K562 (cell line): ENCODE measurements at regions not wholly inside any gene's neighbourhood (a gene's known extent, or its start where the extent isn't known, plus 50 kb on each side); places are given as distances from the start of the nearest gene placed in this dataset.

Source experiments
- ATAC-seq: fragments of 200-7000 bp; cut with Tn5 transposase; 3 replicates; pipeline ENCODE4 v1.9.1; 2020; ENCODE audit warnings: moderate library complexity
- BruUV-seq: library from RNA; stranded (reverse); fragments of 400-500 nt; replicated peaks from 2 replicates; lab custom pipeline; 2021; lab: Mats Ljungman, UMichigan
- CTCF ChIA-PET: fragments of 300-600 bp; formaldehyde crosslinking; extraction: SDS; loops from one replicate; lab custom pipeline; 2021; ENCODE audit warnings: low intra/inter-chr PET ratio; lab: Yijun Ruan, JAX
- POLR2A ChIA-PET: fragments of 300-600, 350-650 bp; sonication (Branson Sonifier 250); formaldehyde crosslinking; extraction: SDS; loops from one replicate; lab custom pipeline; 2021; ENCODE audit warnings: antibody characterized with exemption, inconsistent platforms; lab: Yijun Ruan, JAX
- DNase-seq, 4 experiments: peaks; one replicate each; pipeline versions ENCODE4 v3.0.0 to v3.0.0-alpha.2; 2011 to 2018; ENCODE audit warnings: low spot score in 3 of 4, mixed read lengths in 3 of 4; ENCODE audit errors: extremely low read depth in 1 of 4
- FAIRE-seq: peaks from 2 replicates; lab custom pipeline; 2011; peaks lifted over from hg19 to GRCh38; lab: Jason Lieb, UNC
- H2AFZ ChIP-seq: 2 replicates; pipeline ENCODE4 v1.6.0; 2011; ENCODE audit warnings: low read depth, low read length, control low read depth, inconsistent platforms
- H3K27ac ChIP-seq: fragments of 200-600 bp; 3 replicates; pipeline ENCODE4 v1.8.0; 2011; ENCODE audit warnings: low read depth, mild to moderate bottlenecking, control low read depth, inconsistent platforms, low read length, moderate library complexity, mixed read lengths; ENCODE audit errors: extremely low read depth
- H3K27me3 ChIP-seq, 2 experiments: fragments of 300-600 bp in 1 of 2; 2 replicates in 1 of 2; 3 replicates in 1 of 2; pipeline versions ENCODE4 v1.6.0 to v1.8.0; 2011; ENCODE audit warnings: inconsistent platforms in 2 of 2, low read length in 2 of 2, mild to moderate bottlenecking in 1 of 2, mixed read lengths in 1 of 2, moderate library complexity in 1 of 2; ENCODE audit not compliant: control insufficient read depth in 2 of 2, insufficient read depth in 2 of 2
- H3K36me3 ChIP-seq: fragments of 300-600 bp; 3 replicates; pipeline ENCODE4 v1.8.0; 2011; ENCODE audit warnings: mild to moderate bottlenecking, low read length, inconsistent platforms; ENCODE audit not compliant: control insufficient read depth, insufficient read depth
- H3K4me1 ChIP-seq, 2 experiments: fragments of 200-600 bp in 1 of 2; replicated peaks in 1 of 2; 2 replicates in 1 of 2; 3 replicates in 1 of 2; pipeline versions ENCODE4 v1.5.1 to v1.8.0; 2011; ENCODE audit warnings: inconsistent platforms in 2 of 2, low read length in 2 of 2, mild to moderate bottlenecking in 1 of 2, mixed read lengths in 1 of 2, moderate library complexity in 1 of 2; ENCODE audit not compliant: control insufficient read depth in 2 of 2, insufficient read depth in 2 of 2
- H3K4me2 ChIP-seq: 2 replicates; pipeline ENCODE4 v1.6.1; 2011; ENCODE audit warnings: low read length, control low read depth, inconsistent platforms, mixed read lengths; ENCODE audit not compliant: insufficient read depth
- H3K4me3 ChIP-seq: fragments of 200-600 bp; sonication (generic), shearing (Covaris generic); 2 replicates; pipeline ENCODE4 v1.5.1; 2016; ENCODE audit warnings: control low read depth, inconsistent platforms
- H3K79me2 ChIP-seq: fragments of 200-600 bp; 3 replicates; pipeline ENCODE4 v1.8.0; 2011; ENCODE audit warnings: low read length, inconsistent platforms; ENCODE audit not compliant: control insufficient read depth, insufficient read depth
- H3K9ac ChIP-seq, 2 experiments: 2 replicates each; pipeline versions ENCODE4 v1.6.0 to v1.6.1; 2011; ENCODE audit warnings: low read depth in 2 of 2, low read length in 2 of 2, control low read depth in 1 of 2, inconsistent platforms in 1 of 2, mild to moderate bottlenecking in 1 of 2, mixed read lengths in 1 of 2; ENCODE audit not compliant: insufficient read depth in 1 of 2
- H3K9me1 ChIP-seq: one replicate; pipeline ENCODE4 v1.6.0; 2011; ENCODE audit warnings: inconsistent platforms, mild to moderate bottlenecking, low read length, moderate library complexity; ENCODE audit not compliant: control insufficient read depth, insufficient read depth
- H3K9me3 ChIP-seq: replicated peaks from 2 replicates; pipeline ENCODE4 v1.5.1; 2011; ENCODE audit warnings: low read depth, low read length, inconsistent platforms; ENCODE audit not compliant: control insufficient read depth, insufficient read depth
- H4K20me1 ChIP-seq: replicated peaks from 2 replicates; pipeline ENCODE4 v1.6.1; 2011; ENCODE audit warnings: low read length, inconsistent platforms, mixed read lengths; ENCODE audit not compliant: control insufficient read depth, insufficient read depth
- CSDE1 ChIP-seq, 2 experiments: fragments of 450-650 bp; IDR thresholded peaks; 2 replicates each; pipeline ENCODE4 v1.6.1; 2016; ENCODE audit warnings: mild to moderate bottlenecking in 1 of 2
- IRF2 ChIP-seq: sonication (generic); formaldehyde crosslinking; IDR thresholded peaks from 2 replicates; pipeline ENCODE4 v1.8.1; 2022; ENCODE audit warnings: mild to moderate bottlenecking, missing genetic modification reagents
- KLF13 ChIP-seq: fragments of 450-650 bp; IDR thresholded peaks from 2 replicates; pipeline ENCODE4 v1.6.1; 2016; ENCODE audit warnings: missing genetic modification characterization, low read depth, mild to moderate bottlenecking, missing compliant biosample characterization, moderate library complexity, borderline replicate concordance
- MEIS2 ChIP-seq: fragments of 450-650 bp; IDR thresholded peaks from 2 replicates; pipeline ENCODE4 v1.6.1; 2014; ENCODE audit warnings: mild to moderate bottlenecking; ENCODE audit not compliant: partially characterized antibody
- MYNN ChIP-seq, 2 experiments: sonication (generic); formaldehyde crosslinking in 1 of 2; IDR thresholded peaks; 2 replicates each; pipeline versions ENCODE4 v1.5.0 to v1.6.1; 2016 to 2020; ENCODE audit warnings: antibody characterized with exemption in 1 of 2, missing genetic modification reagents in 1 of 2
- PHB ChIP-seq: fragments of 250-450 bp; sonication (Bioruptor Pico); IDR thresholded peaks from 2 replicates; pipeline ENCODE4 v1.5.0; 2021
- RNF219 ChIP-seq: fragments of 250-450 bp; sonication (Bioruptor Pico); IDR thresholded peaks from 2 replicates; pipeline ENCODE4 v1.5.0; 2022; ENCODE audit warnings: mild to moderate bottlenecking
- SAP30 ChIP-seq: fragments of 200-600 bp; sonication (generic); IDR thresholded peaks from 2 replicates; pipeline ENCODE4 v1.6.1; 2012; ENCODE audit warnings: borderline replicate concordance, low read depth, mild to moderate bottlenecking, moderate library complexity, low read length, control low read depth, inconsistent platforms; ENCODE audit not compliant: insufficient read depth, poor library complexity, severe bottlenecking
- SMAD3 ChIP-seq: fragments of 450-650 bp; formaldehyde crosslinking; conservative IDR thresholded peaks from 2 replicates; pipeline ENCODE4 v1.4.0; 2020; ENCODE audit warnings: mild to moderate bottlenecking
- SRSF7 ChIP-seq: fragments of 200-400 bp; formaldehyde crosslinking; optimal IDR thresholded peaks from 2 replicates; pipeline ENCODE3; 2017; ENCODE audit warnings: mild to moderate bottlenecking, low read depth, low read length
- TAF9B ChIP-seq: fragments of 450-650 bp; IDR thresholded peaks from 2 replicates; pipeline ENCODE4 v1.6.1; 2018; ENCODE audit warnings: mild to moderate bottlenecking; ENCODE audit not compliant: partially characterized antibody
- U2AF1 ChIP-seq: fragments of 200-400 bp; formaldehyde crosslinking; optimal IDR thresholded peaks from 2 replicates; pipeline ENCODE3; 2017; ENCODE audit warnings: mild to moderate bottlenecking, low read depth, low read length, moderate library complexity
- YY1 ChIP-seq, 3 experiments: IDR thresholded peaks; 2 replicates each; pipeline ENCODE4 v1.6.1; 2011; ENCODE audit warnings: low read length in 2 of 3, mild to moderate bottlenecking in 2 of 3, moderate library complexity in 2 of 3, borderline replicate concordance in 1 of 3, control low read depth in 1 of 3, low read depth in 1 of 3; ENCODE audit not compliant: insufficient read depth in 3 of 3, insufficient replicate concordance in 2 of 3, control insufficient read depth in 1 of 3, insufficient read length in 1 of 3; ENCODE audit errors: extremely low read depth in 1 of 3
- ZBTB5 ChIP-seq: fragments of 450-650 bp; IDR thresholded peaks from 2 replicates; pipeline ENCODE4 v1.6.1; 2017; ENCODE audit warnings: antibody characterized with exemption
- ZBTB7A ChIP-seq: IDR thresholded peaks from 2 replicates; pipeline ENCODE4 v1.6.1; 2011; ENCODE audit warnings: low read depth, mild to moderate bottlenecking, low read length, moderate library complexity, borderline replicate concordance; ENCODE audit not compliant: control insufficient read depth
- ZC3H11A ChIP-seq: IDR thresholded peaks from 2 replicates; pipeline ENCODE4 v1.6.1; 2012; ENCODE audit warnings: low read depth, low read length, improper control_type of control experiment
- WGBS: fragments of 100-300 bp; shearing (Covaris generic); methylation state at CpG from one replicate; pipeline ENCODE4 v1.1.6; 2016; ENCODE audit warnings: low coverage, mixed read lengths; ENCODE audit not compliant: insufficient coverage; ENCODE audit errors: missing lambda C conversion rate; 5-methylcytosine and 5-hydroxymethylcytosine counted together
- in situ Hi-C: fragments of 300-500 bp; cut with MboI; formaldehyde crosslinking; loops from 4 replicates; pipeline ENCODE4 v1.15.0; 2018; ENCODE audit warnings: inconsistent platforms, mixed read lengths
- intact Hi-C: fragments of 100-400 bp; cut with micrococcal nuclease; formaldehyde crosslinking; loops from 2 replicates; pipeline ENCODE4 v1.14.2; 2022

GRCh38 chr10:36499693-36500092 lies 625.7 kb upstream of the ANKRD30A start (continued):
- TF ChIP-seq KLF13 (tag), result no peak
- no peak for TF ChIP-seq SRSF7
- no peak for TF ChIP-seq RNF219 (CRISPR knock-in tag)

- Histone ChIP-seq H4K20me1 (no peaks in the 10 kb centered on the region), H3K4me3 (no peak overlapping the region), H3K9ac (no peak overlapping the region), H2AFZ (no peak overlapping the region), H3K4me1 (no peaks in the 10 kb centered on the region), H3K27ac (no peak overlapping the region), H3K36me3 (no peaks in the 10 kb centered on the region), H3K9me3 (no peaks in the 10 kb centered on the region), H3K9me1 (no peaks in the 10 kb centered on the region), H3K79me2 (no peaks in the 10 kb centered on the region), H3K4me2 (no peak overlapping the region), H3K27me3 (no peaks in the 10 kb centered on the region)
- ChIA-PET POLR2A (no interaction called here), CTCF (no interaction called here)
- ATAC-seq (no peak), DNase-seq (no peak), FAIRE-seq (no peak)
- BruUV-seq, result no TSS peak
- in situ Hi-C loops, result no loop called here
- 0% methylated on average over 1 of the region's 1 CpG for WGBS
- intact Hi-C loops, result no loop called here
- TF ChIP-seq TAF9B (no peak), SMAD3 (CRISPR knock-in tag) (no peak), PHB (CRISPR knock-in tag) (no peak), MEIS2 (no peak), YY1 (IDR thresholded peaks at IDR 0.05; ENCODE audit: borderline replicate concordance in 1 of 3, control insufficient read depth in 1 of 3, extremely low read depth in 1 of 3, insufficient read depth in 3 of 3, insufficient read length in 1 of 3, insufficient replicate concordance in 2 of 3, low read depth in 1 of 3, low read length in 2 of 3) (no peak), SAP30 (no peak), ZBTB7A (no peak), ZBTB5 (no peak), IRF2 (no peak), U2AF1 (no peak), ZC3H11A (no peak), CSDE1 (IDR thresholded peaks at IDR 0.05) (no peak), MYNN (IDR thresholded peaks at IDR 0.05) (no peak), MYNN (CRISPR knock-in tag; IDR thresholded peaks at IDR 0.05) (no peak)
Observed at GRCh38 chr10:36496758-36497157, 628.6 kb upstream of the ANKRD30A start.
